Right atrium auricular region (tissue), 2 donors: ENCODE measurements at regions not wholly inside any gene's neighbourhood (a gene's known extent, or its start where the extent isn't known, plus 50 kb on each side); places are given as distances from the start of the nearest gene placed in this dataset.

Experiments used
- DNase-seq: peaks from one replicate; pipeline ENCODE4 v3.0.0-alpha.2; 2019; ENCODE audit warnings: low spot score
- H3K27ac ChIP-seq, 2 donors: fragments of 200-600 bp; sonication (generic); 1 replicate in 1 of 2; 2 replicates in 1 of 2; pipeline ENCODE4 v1.5.1; 2016 to 2019
- H3K27me3 ChIP-seq, 2 donors: fragments of 200-600 bp; sonication (generic); one replicate each; pipeline versions ENCODE4 v1.5.1 to v1.6.0; 2017 to 2019
- H3K36me3 ChIP-seq: fragments of 200-600 bp; sonication (generic); one replicate; pipeline ENCODE4 v1.5.1; 2016
- H3K4me1 ChIP-seq, 2 donors: fragments of 200-600 bp; sonication (generic); one replicate each; pipeline versions ENCODE4 v1.5.1 to v1.6.0; 2017 to 2019
- H3K4me3 ChIP-seq, 2 donors: fragments of 200-600 bp; sonication (generic); 1 replicate in 1 of 2; 2 replicates in 1 of 2; pipeline ENCODE4 v1.5.1; 2017 to 2019; ENCODE audit warnings: mild to moderate bottlenecking in 1 of 2, moderate library complexity in 1 of 2
- H3K9me3 ChIP-seq, 2 donors: fragments of 200-600 bp; sonication (generic); one replicate each; pipeline ENCODE4 v1.5.1; 2019
- CTCF ChIP-seq, 2 donors: fragments of 200-600 bp; sonication (generic); IDR thresholded peaks; one replicate each; pipeline ENCODE4 v1.5.1; 2019; ENCODE audit warnings: antibody characterized with exemption in 2 of 2

GRCh38 chr4:43435291-43435690, 542.8 kb downstream of the GRXCR1 start:
- DNase-seq = no peak
- Histone ChIP-seq H3K36me3 (no peaks in the 10 kb centered on the region), H3K4me3 (no peak overlapping the region), H3K27ac (no peak overlapping the region), H3K4me1 (no peaks in the 10 kb centered on the region), H3K9me3 (peaks cover 0 to 17% of the 10 kb centered on the region in 2 donors), H3K27me3 (no peaks in the 10 kb centered on the region)
- TF ChIP-seq CTCF (IDR thresholded peaks at IDR 0.05) = no peak

- Histone ChIP-seq H3K4me3 (no peak overlapping the region), H3K36me3 (no peaks in the 10 kb centered on the region), H3K27ac (no peak overlapping the region), H3K4me1 (no peaks in the 10 kb centered on the region), H3K27me3 (no peaks in the 10 kb centered on the region), H3K9me3 (no peaks in the 10 kb centered on the region)
- DNase-seq = no peak
- no peak for TF ChIP-seq CTCF (IDR thresholded peaks at IDR 0.05)
Measured at GRCh38 chr4:43452948-43453347, 560.4 kb downstream of the GRXCR1 start.

- Histone ChIP-seq H3K27me3 (no peaks in the 10 kb centered on the region), H3K27ac (no peak overlapping the region), H3K36me3 (no peaks in the 10 kb centered on the region), H3K4me1 (no peaks in the 10 kb centered on the region), H3K4me3 (no peak overlapping the region), H3K9me3 (no peaks in the 10 kb centered on the region)
- no peak for DNase-seq
- TF ChIP-seq CTCF (IDR thresholded peaks at IDR 0.05) = no peak
Measured at GRCh38 chr4:43456383-43456782, 563.9 kb downstream of the GRXCR1 start.

GRCh38 chr4:43457866-43458265, 565.4 kb downstream of the GRXCR1 start:
- no peaks in the 10 kb centered on the region for H3K36me3 ChIP-seq
- no peak overlapping the region for H3K27ac ChIP-seq
- no peaks in the 10 kb centered on the region for H3K27me3 ChIP-seq
- no peak for DNase-seq
- no peak for TF ChIP-seq CTCF (IDR thresholded peaks at IDR 0.05)
- no peaks in the 10 kb centered on the region for H3K9me3 ChIP-seq
- H3K4me1 ChIP-seq = no peaks in the 10 kb centered on the region
- H3K4me3 ChIP-seq = no peak overlapping the region

GRCh38 chr4:43458293-43458692, 565.8 kb downstream of the GRXCR1 start:
- no peak overlapping the region for H3K27ac ChIP-seq
- no peaks in the 10 kb centered on the region for H3K4me1 ChIP-seq
- H3K4me3 ChIP-seq = no peak overlapping the region
- H3K9me3 ChIP-seq = no peaks in the 10 kb centered on the region
- no peak for TF ChIP-seq CTCF (IDR thresholded peaks at IDR 0.05)
- H3K36me3 ChIP-seq = no peaks in the 10 kb centered on the region
- no peak for DNase-seq
- no peaks in the 10 kb centered on the region for H3K27me3 ChIP-seq

- Histone ChIP-seq H3K27ac (no peak overlapping the region), H3K36me3 (no peaks in the 10 kb centered on the region), H3K4me1 (no peaks in the 10 kb centered on the region), H3K9me3 (peaks cover 4 to 37% of the 10 kb centered on the region in 2 donors), H3K27me3 (no peaks in the 10 kb centered on the region), H3K4me3 (no peak overlapping the region)
- no peak for TF ChIP-seq CTCF (IDR thresholded peaks at IDR 0.05)
- no peak for DNase-seq
Measured at GRCh38 chr4:43471950-43472349, 579.4 kb downstream of the GRXCR1 start.
